ENCODE measurements at regions not wholly inside any gene's neighbourhood (a gene's known extent, or its start where the extent isn't known, plus 50 kb on each side); places are given as distances from the start of the nearest gene placed in this dataset.
A peak's percentile ranks its signal among the peaks of the same experiment; 100 is the strongest.

DNA sequence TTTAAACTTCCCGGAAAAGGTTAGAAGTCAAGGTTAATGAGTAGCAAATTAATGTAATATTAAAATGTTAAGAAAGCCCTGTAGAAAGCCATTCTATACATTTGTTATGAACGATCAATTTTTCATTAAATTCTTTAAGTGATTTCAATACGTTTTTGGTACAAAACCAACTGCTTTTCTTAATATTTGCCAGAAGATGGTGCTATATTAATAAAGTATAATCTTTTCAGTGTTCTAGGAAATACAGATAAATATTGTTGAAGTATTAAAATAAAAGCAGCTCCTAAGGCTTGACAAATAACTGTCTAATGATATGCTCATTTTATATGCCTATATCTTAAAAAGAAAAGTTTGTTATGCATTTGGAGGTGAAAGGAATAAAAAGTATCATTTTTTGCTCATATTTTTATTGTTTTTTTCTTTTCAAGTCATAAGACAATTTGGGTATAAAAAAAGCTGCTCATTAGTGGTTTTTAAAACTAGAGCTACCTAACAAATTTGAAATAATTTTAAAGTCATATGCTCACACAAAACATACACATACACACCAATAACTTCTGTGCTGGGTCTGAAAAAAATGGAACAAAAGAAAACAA, 130.3 kb upstream of the POT1 start:
- H3K27ac Mint-ChIP-seq: no peak overlapping the region
- H3K4me3 Mint-ChIP-seq (ENCODE audit: low read depth): no peak overlapping the region
- H3K9me3 Mint-ChIP-seq (ENCODE audit: low read depth): no peaks in the 10 kb centered on the region
- TF ChIP-seq, protein P1, sequence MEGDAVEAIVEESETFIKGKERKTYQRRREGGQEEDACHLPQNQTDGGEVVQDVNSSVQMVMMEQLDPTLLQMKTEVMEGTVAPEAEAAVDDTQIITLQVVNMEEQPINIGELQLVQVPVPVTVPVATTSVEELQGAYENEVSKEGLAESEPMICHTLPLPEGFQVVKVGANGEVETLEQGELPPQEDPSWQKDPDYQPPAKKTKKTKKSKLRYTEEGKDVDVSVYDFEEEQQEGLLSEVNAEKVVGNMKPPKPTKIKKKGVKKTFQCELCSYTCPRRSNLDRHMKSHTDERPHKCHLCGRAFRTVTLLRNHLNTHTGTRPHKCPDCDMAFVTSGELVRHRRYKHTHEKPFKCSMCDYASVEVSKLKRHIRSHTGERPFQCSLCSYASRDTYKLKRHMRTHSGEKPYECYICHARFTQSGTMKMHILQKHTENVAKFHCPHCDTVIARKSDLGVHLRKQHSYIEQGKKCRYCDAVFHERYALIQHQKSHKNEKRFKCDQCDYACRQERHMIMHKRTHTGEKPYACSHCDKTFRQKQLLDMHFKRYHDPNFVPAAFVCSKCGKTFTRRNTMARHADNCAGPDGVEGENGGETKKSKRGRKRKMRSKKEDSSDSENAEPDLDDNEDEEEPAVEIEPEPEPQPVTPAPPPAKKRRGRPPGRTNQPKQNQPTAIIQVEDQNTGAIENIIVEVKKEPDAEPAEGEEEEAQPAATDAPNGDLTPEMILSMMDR (IDR thresholded peaks at IDR 0.05; ENCODE audit: unreplicated experiment): peak; percentile 52
- no peaks in the 10 kb centered on the region for H3K27me3 Mint-ChIP-seq
- DNase-seq (ENCODE audit: low spot score, unreplicated experiment): no peak
- H3K36me3 Mint-ChIP-seq (ENCODE audit: insufficient read depth): no peaks in the 10 kb centered on the region
- peaks cover 12% of the 10 kb centered on the region for H3K4me1 Mint-ChIP-seq (ENCODE audit: low read depth)

DNA sequence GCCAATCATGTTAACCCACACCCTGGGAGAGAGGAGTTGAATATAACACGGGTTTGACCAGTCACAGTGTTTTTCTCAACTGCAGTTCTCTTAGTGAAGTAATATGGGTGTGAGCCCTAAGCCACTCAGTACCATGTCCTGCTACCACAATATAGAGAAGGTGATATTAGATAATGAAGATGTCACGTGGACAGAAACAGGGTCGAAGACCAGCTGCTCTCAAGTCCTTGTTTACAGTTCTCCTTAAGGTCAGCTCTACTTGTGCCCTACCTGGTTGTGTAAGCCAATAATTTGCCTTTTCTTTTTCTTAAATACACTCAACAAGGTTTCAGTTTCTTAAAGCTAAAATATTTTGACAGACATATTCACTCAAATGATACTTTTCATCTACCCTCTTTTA, 128.3 kb upstream of the POT1 start:
- H3K27me3 Mint-ChIP-seq: no peaks in the 10 kb centered on the region
- no peak for DNase-seq (ENCODE audit: low spot score, unreplicated experiment)
- H3K36me3 Mint-ChIP-seq (ENCODE audit: insufficient read depth): no peaks in the 10 kb centered on the region
- no peak overlapping the region for H3K4me3 Mint-ChIP-seq (ENCODE audit: low read depth)
- no peak overlapping the region for H3K27ac Mint-ChIP-seq
- TF ChIP-seq, protein P1 (IDR thresholded peaks at IDR 0.05; ENCODE audit: unreplicated experiment): no peak
- H3K4me1 Mint-ChIP-seq (ENCODE audit: low read depth): peaks cover 12% of the 10 kb centered on the region
- no peaks in the 10 kb centered on the region for H3K9me3 Mint-ChIP-seq (ENCODE audit: low read depth)

DNA sequence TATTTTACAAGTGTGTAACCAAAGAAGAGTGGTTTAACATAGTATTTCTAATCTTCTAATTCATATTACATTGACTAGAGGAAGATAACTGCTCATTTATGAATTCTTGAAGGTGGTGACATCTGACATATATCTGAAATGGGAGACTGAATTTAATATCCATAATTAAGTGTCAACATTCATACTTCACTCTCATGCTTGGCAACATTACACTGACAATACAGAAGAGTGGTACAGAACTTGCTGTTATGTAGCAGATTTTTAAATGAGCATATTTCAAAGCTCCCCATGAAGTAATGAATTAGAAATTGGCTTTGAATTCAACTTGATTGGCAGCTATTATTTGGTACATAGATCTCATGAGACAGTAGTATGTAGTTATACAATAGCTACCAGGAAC, 125.8 kb upstream of the POT1 start:
- Mint-ChIP-seq H3K4me3 (ENCODE audit: low read depth) (no peak overlapping the region), H3K9me3 (ENCODE audit: low read depth) (no peaks in the 10 kb centered on the region), H3K27me3 (no peaks in the 10 kb centered on the region), H3K36me3 (ENCODE audit: insufficient read depth) (no peaks in the 10 kb centered on the region), H3K27ac (no peak overlapping the region), H3K4me1 (ENCODE audit: low read depth) (no peaks in the 10 kb centered on the region)
- no peak for DNase-seq (ENCODE audit: low spot score, unreplicated experiment)
- TF ChIP-seq, protein P1 (IDR thresholded peaks at IDR 0.05; ENCODE audit: unreplicated experiment): no peak

DNA sequence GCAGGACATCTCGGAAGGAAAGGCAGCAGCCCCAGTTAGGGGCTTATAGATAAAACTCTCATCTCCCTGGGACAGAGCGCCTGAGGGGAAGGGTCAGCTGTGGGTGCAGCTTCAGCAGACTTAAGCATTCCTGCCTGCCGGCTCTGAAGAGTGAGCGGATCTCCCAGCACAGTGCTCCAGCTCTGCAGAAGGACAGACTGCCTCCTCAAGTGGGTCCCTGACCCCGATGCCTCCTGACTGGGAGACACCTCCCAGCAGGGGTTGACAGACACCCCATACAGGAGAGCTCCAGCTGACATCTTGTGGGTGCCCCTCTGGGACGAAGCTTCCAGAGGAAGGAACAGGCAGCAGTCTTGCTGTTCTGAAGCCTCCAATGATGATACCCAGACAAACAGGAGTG, 117.1 kb upstream of the POT1 start:
- Mint-ChIP-seq H3K4me1 (ENCODE audit: low read depth) (no peaks in the 10 kb centered on the region), H3K27ac (no peak overlapping the region), H3K9me3 (ENCODE audit: low read depth) (peaks cover 10% of the 10 kb centered on the region), H3K27me3 (no peaks in the 10 kb centered on the region), H3K36me3 (ENCODE audit: insufficient read depth) (no peaks in the 10 kb centered on the region), H3K4me3 (ENCODE audit: low read depth) (no peak overlapping the region)
- no peak for DNase-seq (ENCODE audit: low spot score, unreplicated experiment)
- TF ChIP-seq, protein P1 (IDR thresholded peaks at IDR 0.05; ENCODE audit: unreplicated experiment): no peak

DNA sequence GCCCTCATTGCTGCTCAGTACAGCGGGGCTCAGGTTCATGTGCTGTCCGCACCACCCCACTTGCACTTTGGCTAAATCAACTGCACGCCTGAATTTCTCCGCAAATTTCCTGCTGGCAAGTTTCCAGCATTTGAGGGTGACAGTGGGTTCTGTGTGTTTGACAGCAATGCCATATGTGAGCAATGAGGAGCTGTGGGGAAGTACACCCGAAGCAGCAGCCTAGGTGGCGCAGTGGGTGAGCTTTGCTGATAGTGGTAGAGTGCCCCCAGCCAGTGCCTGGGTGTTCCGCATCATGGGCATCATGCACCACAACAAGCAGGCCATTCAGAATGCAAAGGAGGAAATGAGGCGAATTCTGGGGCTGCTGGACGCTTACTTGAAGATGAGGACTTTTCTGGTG, 103.9 kb upstream of the POT1 start:
- Mint-ChIP-seq H3K27ac (no peak overlapping the region), H3K4me3 (ENCODE audit: low read depth) (no peak overlapping the region), H3K4me1 (ENCODE audit: low read depth) (peaks cover 1% of the 10 kb centered on the region), H3K27me3 (no peaks in the 10 kb centered on the region), H3K36me3 (ENCODE audit: insufficient read depth) (no peaks in the 10 kb centered on the region), H3K9me3 (ENCODE audit: low read depth) (no peaks in the 10 kb centered on the region)
- TF ChIP-seq, protein P1 (IDR thresholded peaks at IDR 0.05; ENCODE audit: unreplicated experiment): no peak
- no peak for DNase-seq (ENCODE audit: low spot score, unreplicated experiment)

Measured in progenitor cell of endocrine pancreas (in vitro differentiated cells).